ENCODE measurements at regions not wholly inside any gene's neighbourhood (a gene's known extent, or its start where the extent isn't known, plus 50 kb on each side); places are given as distances from the start of the nearest gene placed in this dataset.

- Histone ChIP-seq H3K9ac (ENCODE audit: low read length) (no peak overlapping the region), H3K4me2 (ENCODE audit: low read length) (no peak overlapping the region), H3K27ac (ENCODE audit: low read length) (no peak overlapping the region), H3K4me1 (ENCODE audit: low read length) (peaks cover 21% of the 10 kb centered on the region), H2AFZ (ENCODE audit: low read depth, low read length) (no peak overlapping the region), H3K79me2 (ENCODE audit: low read length) (no peaks in the 10 kb centered on the region), H4K20me1 (ENCODE audit: insufficient read depth, low read length) (no peaks in the 10 kb centered on the region), H3K36me3 (replicated peaks; ENCODE audit: low read depth, low read length) (no peaks in the 10 kb centered on the region), H3K27me3 (ENCODE audit: low read depth, low read length) (no peaks in the 10 kb centered on the region; the same call in 1 of the 2 replicates), H3K9me3 (ENCODE audit: insufficient read depth, low read length) (no peaks in the 10 kb centered on the region), H3K4me3 (ENCODE audit: low read length) (no peak overlapping the region)
- TF ChIP-seq EZH2phosphoT487 (IDR thresholded peaks at IDR 0.05; ENCODE audit: low read depth) (no peak), CTCF (IDR thresholded peaks at IDR 0.05; ENCODE audit: low read depth, low read length) (no peak)
Measured at GRCh38 chr1:110766336-110766647, 91.6 kb upstream of the KCNA3 start.

- TF ChIP-seq EZH2phosphoT487 (IDR thresholded peaks at IDR 0.05; ENCODE audit: low read depth) (no peak), CTCF (IDR thresholded peaks at IDR 0.05; ENCODE audit: low read depth, low read length) (peak; percentile 80)
- Histone ChIP-seq H3K4me2 (ENCODE audit: low read length) (peak overlapping the region; percentile 78), H2AFZ (ENCODE audit: low read depth, low read length) (peak overlapping the region; percentile 84; the same call in 1 of the 2 replicates), H3K9me3 (ENCODE audit: insufficient read depth, low read length) (no peaks in the 10 kb centered on the region), H3K9ac (ENCODE audit: low read length) (peak overlapping the region; percentile 57), H4K20me1 (ENCODE audit: insufficient read depth, low read length) (no peaks in the 10 kb centered on the region), H3K4me1 (ENCODE audit: low read length) (peaks cover 21% of the 10 kb centered on the region), H3K36me3 (replicated peaks; ENCODE audit: low read depth, low read length) (no peaks in the 10 kb centered on the region), H3K79me2 (ENCODE audit: low read length) (no peaks in the 10 kb centered on the region), H3K4me3 (ENCODE audit: low read length) (peak overlapping the region; percentile 67), H3K27ac (ENCODE audit: low read length) (no peak overlapping the region), H3K27me3 (ENCODE audit: low read depth, low read length) (no peaks in the 10 kb centered on the region; the same call in 1 of the 2 replicates)
Measured at GRCh38 chr1:110765640-110766335, 91.0 kb upstream of the KCNA3 start.

- H2AFZ ChIP-seq (ENCODE audit: low read depth, low read length): no peak overlapping the region
- no peaks in the 10 kb centered on the region for H3K9me3 ChIP-seq (ENCODE audit: insufficient read depth, low read length)
- H3K4me1 ChIP-seq (ENCODE audit: low read length): peaks cover 16% of the 10 kb centered on the region
- peaks cover 9% of the 10 kb centered on the region for H3K27me3 ChIP-seq (ENCODE audit: low read depth, low read length)
- H4K20me1 ChIP-seq (ENCODE audit: insufficient read depth, low read length): no peaks in the 10 kb centered on the region
- TF ChIP-seq EZH2phosphoT487 (IDR thresholded peaks at IDR 0.05; ENCODE audit: low read depth) (no peak), CTCF (IDR thresholded peaks at IDR 0.05; ENCODE audit: low read depth, low read length) (no peak)
- H3K9ac ChIP-seq (ENCODE audit: low read length): no peak overlapping the region
- no peak overlapping the region for H3K4me3 ChIP-seq (ENCODE audit: low read length)
- no peak overlapping the region for H3K27ac ChIP-seq (ENCODE audit: low read length)
- no peak overlapping the region for H3K4me2 ChIP-seq (ENCODE audit: low read length)
- H3K36me3 ChIP-seq (replicated peaks; ENCODE audit: low read depth, low read length): no peaks in the 10 kb centered on the region
- no peaks in the 10 kb centered on the region for H3K79me2 ChIP-seq (ENCODE audit: low read length)
Measured at GRCh38 chr1:110763149-110763548, 88.4 kb upstream of the KCNA3 start.

GRCh38 chr1:110760321-110760720, 85.6 kb upstream of the KCNA3 start:
- peaks cover 9% of the 10 kb centered on the region for H3K4me1 ChIP-seq (ENCODE audit: low read length)
- no peaks in the 10 kb centered on the region for H3K79me2 ChIP-seq (ENCODE audit: low read length)
- H3K27me3 ChIP-seq (ENCODE audit: low read depth, low read length): peaks cover 13% of the 10 kb centered on the region
- no peaks in the 10 kb centered on the region for H3K9me3 ChIP-seq (ENCODE audit: insufficient read depth, low read length)
- no peak overlapping the region for H3K9ac ChIP-seq (ENCODE audit: low read length)
- no peaks in the 10 kb centered on the region for H4K20me1 ChIP-seq (ENCODE audit: insufficient read depth, low read length)
- H3K27ac ChIP-seq (ENCODE audit: low read length): no peak overlapping the region
- no peak overlapping the region for H2AFZ ChIP-seq (ENCODE audit: low read depth, low read length)
- H3K4me2 ChIP-seq (ENCODE audit: low read length): no peak overlapping the region
- TF ChIP-seq EZH2phosphoT487 (IDR thresholded peaks at IDR 0.05; ENCODE audit: low read depth) (no peak), CTCF (IDR thresholded peaks at IDR 0.05; ENCODE audit: low read depth, low read length) (no peak)
- H3K36me3 ChIP-seq (replicated peaks; ENCODE audit: low read depth, low read length): no peaks in the 10 kb centered on the region
- H3K4me3 ChIP-seq (ENCODE audit: low read length): no peak overlapping the region

Data from OCI-LY3 (cell line).